ENCODE measurements at regions not wholly inside any gene's neighbourhood (a gene's known extent, or its start where the extent isn't known, plus 50 kb on each side); places are given as distances from the start of the nearest gene placed in this dataset.
"Not testable (repeated sequence)": the region's sequence is repeated elsewhere in the genome, so short reads cannot be mapped to it uniquely, and the experiment has no call there.

GRCh38 chr6:57870083-57870482 lies 552.7 kb downstream of the PRIM2 start:
- not testable (repeated sequence) for H3K27ac ChIP-seq (ENCODE audit: low read depth, low read length, severe bottlenecking); H3K36me3 ChIP-seq (ENCODE audit: control insufficient read depth, insufficient read depth, low read length); H3K4me3 ChIP-seq (ENCODE audit: extremely low read depth, insufficient read depth, low read length, poor library complexity, severe bottlenecking); H3K9me3 ChIP-seq (ENCODE audit: control insufficient read depth, low read length); H3K4me1 ChIP-seq (ENCODE audit: control insufficient read depth, insufficient read depth, low read length, poor library complexity, severe bottlenecking)
- no CpG with 5 or more reads among the region's 3 CpGs for WGBS, 2 experiments (ENCODE audit: insufficient coverage in 2 of 2)

DNA sequence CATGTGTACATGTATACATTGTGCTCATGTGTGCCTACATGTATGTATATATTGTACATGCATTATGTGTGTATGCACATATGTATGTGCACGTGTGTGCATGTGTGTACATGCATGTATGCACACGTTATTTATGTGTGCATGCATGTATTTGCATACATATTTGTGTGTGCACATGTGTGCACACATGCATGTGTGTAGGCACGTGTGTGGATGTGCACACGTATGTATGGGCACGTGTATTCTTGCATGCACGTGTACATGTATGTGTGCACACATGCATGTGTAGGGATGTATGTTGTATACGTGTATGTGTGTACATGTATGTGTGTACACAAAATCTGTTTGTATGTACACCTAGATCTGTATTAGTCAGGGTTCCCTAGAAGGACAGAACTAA lies 556.0 kb downstream of the PRIM2 start:
- not testable (repeated sequence) for H3K9me3 ChIP-seq (ENCODE audit: control insufficient read depth, low read length); H3K27ac ChIP-seq (ENCODE audit: low read depth, low read length, severe bottlenecking); H3K36me3 ChIP-seq (ENCODE audit: control insufficient read depth, insufficient read depth, low read length); H3K4me1 ChIP-seq (ENCODE audit: control insufficient read depth, insufficient read depth, low read length, poor library complexity, severe bottlenecking); H3K4me3 ChIP-seq (ENCODE audit: extremely low read depth, insufficient read depth, low read length, poor library complexity, severe bottlenecking)
- 64 to 69% methylated on average over 7 of the region's 7 CpGs for WGBS, 2 experiments (ENCODE audit: insufficient coverage in 2 of 2)

DNA sequence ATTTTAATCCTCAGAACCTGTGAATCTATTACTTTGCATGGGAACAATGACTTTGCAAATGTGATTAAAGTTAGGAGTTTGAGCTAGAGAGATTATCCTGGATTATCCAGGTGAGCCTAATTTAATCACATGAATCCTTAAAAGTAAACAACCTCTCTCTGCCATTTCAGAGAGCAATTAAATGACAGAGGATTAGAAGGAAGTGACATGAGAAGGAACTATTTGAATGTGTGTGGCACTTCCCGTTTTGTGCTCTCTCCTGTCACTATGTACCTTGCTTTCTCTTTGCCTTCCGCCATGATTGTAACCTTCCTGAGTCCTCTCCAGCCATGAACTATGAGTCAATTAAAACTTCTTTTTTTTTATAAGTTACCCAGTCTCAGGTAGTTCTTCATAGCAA lies 559.2 kb downstream of the PRIM2 start:
- H3K27ac ChIP-seq (ENCODE audit: low read depth, low read length, severe bottlenecking); H3K4me3 ChIP-seq (ENCODE audit: extremely low read depth, insufficient read depth, low read length, poor library complexity, severe bottlenecking); H3K36me3 ChIP-seq (ENCODE audit: control insufficient read depth, insufficient read depth, low read length); H3K4me1 ChIP-seq (ENCODE audit: control insufficient read depth, insufficient read depth, low read length, poor library complexity, severe bottlenecking); H3K9me3 ChIP-seq (ENCODE audit: control insufficient read depth, low read length): not testable (repeated sequence)
- WGBS, 2 experiments (ENCODE audit: insufficient coverage in 2 of 2): no CpG with 5 or more reads among the region's 2 CpGs

GRCh38 chr6:57877729-57878128 lies 560.3 kb downstream of the PRIM2 start:
- not testable (repeated sequence) for H3K4me3 ChIP-seq (ENCODE audit: extremely low read depth, insufficient read depth, low read length, poor library complexity, severe bottlenecking); H3K36me3 ChIP-seq (ENCODE audit: control insufficient read depth, insufficient read depth, low read length); H3K9me3 ChIP-seq (ENCODE audit: control insufficient read depth, low read length); H3K4me1 ChIP-seq (ENCODE audit: control insufficient read depth, insufficient read depth, low read length, poor library complexity, severe bottlenecking); H3K27ac ChIP-seq (ENCODE audit: low read depth, low read length, severe bottlenecking)
- WGBS, 2 experiments (ENCODE audit: insufficient coverage in 2 of 2): no CpG with 5 or more reads among the region's 3 CpGs

GRCh38 chr6:57878792-57879191 lies 561.4 kb downstream of the PRIM2 start:
- no CpG with 5 or more reads among the region's 1 CpG for WGBS, 2 experiments (ENCODE audit: insufficient coverage in 2 of 2)
- not testable (repeated sequence) for H3K27ac ChIP-seq (ENCODE audit: low read depth, low read length, severe bottlenecking); H3K4me3 ChIP-seq (ENCODE audit: extremely low read depth, insufficient read depth, low read length, poor library complexity, severe bottlenecking); H3K36me3 ChIP-seq (ENCODE audit: control insufficient read depth, insufficient read depth, low read length); H3K4me1 ChIP-seq (ENCODE audit: control insufficient read depth, insufficient read depth, low read length, poor library complexity, severe bottlenecking); H3K9me3 ChIP-seq (ENCODE audit: control insufficient read depth, low read length)

DNA sequence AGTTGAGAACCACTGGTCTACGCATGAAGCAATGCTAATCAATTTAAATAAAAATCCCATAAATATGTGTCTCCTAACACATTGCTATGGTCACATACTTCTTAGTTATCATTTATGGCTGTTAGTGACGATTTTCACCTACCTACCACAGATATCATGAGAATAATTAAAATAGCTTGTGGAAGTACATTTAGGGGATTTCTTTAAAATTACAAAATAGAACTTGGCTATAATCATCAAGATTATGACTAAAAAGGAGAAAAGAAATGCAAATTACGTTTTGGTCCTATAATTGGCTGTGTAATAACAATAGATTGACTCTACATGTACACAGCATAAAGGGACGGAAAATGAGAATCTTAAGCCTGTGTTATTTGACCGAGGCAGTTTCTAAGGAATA lies 581.4 kb downstream of the PRIM2 start:
- not testable (repeated sequence) for H3K27ac ChIP-seq (ENCODE audit: low read depth, low read length, severe bottlenecking); H3K4me3 ChIP-seq (ENCODE audit: extremely low read depth, insufficient read depth, low read length, poor library complexity, severe bottlenecking); H3K4me1 ChIP-seq (ENCODE audit: control insufficient read depth, insufficient read depth, low read length, poor library complexity, severe bottlenecking); H3K36me3 ChIP-seq (ENCODE audit: control insufficient read depth, insufficient read depth, low read length); H3K9me3 ChIP-seq (ENCODE audit: control insufficient read depth, low read length)
- no CpG with 5 or more reads among the region's 5 CpGs for WGBS, 2 experiments (ENCODE audit: insufficient coverage in 2 of 2)

DNA sequence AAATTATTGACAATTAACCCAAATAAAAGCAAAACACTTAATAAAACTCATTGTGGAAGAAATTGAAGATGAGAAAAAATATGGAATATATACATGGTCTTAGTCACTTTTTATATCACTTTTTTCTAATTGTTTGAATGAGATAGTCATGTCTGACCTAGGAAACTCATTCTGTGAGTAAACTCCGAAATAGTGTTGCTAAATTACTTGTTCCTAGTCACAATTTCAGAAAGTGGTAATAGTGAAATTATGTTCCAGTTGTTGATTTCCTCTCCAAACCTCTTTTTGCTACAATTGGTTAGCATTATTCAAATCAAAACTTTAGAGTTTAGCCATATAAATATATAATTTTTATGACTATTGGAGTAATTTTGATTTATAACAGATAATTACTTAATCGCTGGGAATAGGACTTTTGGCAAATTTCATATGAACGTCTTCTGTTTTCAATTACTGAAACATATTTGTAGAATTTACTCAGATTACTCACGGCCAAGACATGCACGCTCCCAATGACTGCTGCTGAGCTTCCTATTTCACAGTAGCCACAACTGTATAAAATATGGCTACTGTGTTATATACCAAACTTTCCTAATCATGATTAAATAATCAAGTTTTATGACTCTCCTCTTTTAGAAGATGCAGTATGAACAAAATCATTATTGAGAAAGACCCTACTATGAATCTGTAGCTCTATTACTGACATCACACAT lies 583.4 kb downstream of the PRIM2 start:
- no CpG with 5 or more reads among the region's 5 CpGs for WGBS, 2 experiments (ENCODE audit: insufficient coverage in 2 of 2)
- H3K4me1 ChIP-seq (ENCODE audit: control insufficient read depth, insufficient read depth, low read length, poor library complexity, severe bottlenecking); H3K36me3 ChIP-seq (ENCODE audit: control insufficient read depth, insufficient read depth, low read length); H3K4me3 ChIP-seq (ENCODE audit: extremely low read depth, insufficient read depth, low read length, poor library complexity, severe bottlenecking); H3K9me3 ChIP-seq (ENCODE audit: control insufficient read depth, low read length); H3K27ac ChIP-seq (ENCODE audit: low read depth, low read length, severe bottlenecking): not testable (repeated sequence)

GRCh38 chr6:57901445-57901844 lies 584.0 kb downstream of the PRIM2 start:
- H3K27ac ChIP-seq (ENCODE audit: low read depth, low read length, severe bottlenecking); H3K36me3 ChIP-seq (ENCODE audit: control insufficient read depth, insufficient read depth, low read length); H3K4me1 ChIP-seq (ENCODE audit: control insufficient read depth, insufficient read depth, low read length, poor library complexity, severe bottlenecking); H3K9me3 ChIP-seq (ENCODE audit: control insufficient read depth, low read length); H3K4me3 ChIP-seq (ENCODE audit: extremely low read depth, insufficient read depth, low read length, poor library complexity, severe bottlenecking): not testable (repeated sequence)
- WGBS, 2 experiments (ENCODE audit: insufficient coverage in 2 of 2): 78 to 100% methylated on average over 1 of the region's 3 CpGs

- H3K4me1 ChIP-seq (ENCODE audit: control insufficient read depth, insufficient read depth, low read length, poor library complexity, severe bottlenecking); H3K36me3 ChIP-seq (ENCODE audit: control insufficient read depth, insufficient read depth, low read length); H3K27ac ChIP-seq (ENCODE audit: low read depth, low read length, severe bottlenecking); H3K4me3 ChIP-seq (ENCODE audit: extremely low read depth, insufficient read depth, low read length, poor library complexity, severe bottlenecking); H3K9me3 ChIP-seq (ENCODE audit: control insufficient read depth, low read length): not testable (repeated sequence)
- 93 to 100% methylated on average over 2 of the region's 6 CpGs for WGBS, 2 experiments (ENCODE audit: insufficient coverage in 2 of 2)
These were observed 586.9 kb downstream of the PRIM2 start for GRCh38 chr6:57904356-57904755.

GRCh38 chr6:57915300-57915699 lies 597.9 kb downstream of the PRIM2 start:
- not testable (repeated sequence) for H3K4me3 ChIP-seq (ENCODE audit: extremely low read depth, insufficient read depth, low read length, poor library complexity, severe bottlenecking); H3K4me1 ChIP-seq (ENCODE audit: control insufficient read depth, insufficient read depth, low read length, poor library complexity, severe bottlenecking); H3K27ac ChIP-seq (ENCODE audit: low read depth, low read length, severe bottlenecking); H3K9me3 ChIP-seq (ENCODE audit: control insufficient read depth, low read length); H3K36me3 ChIP-seq (ENCODE audit: control insufficient read depth, insufficient read depth, low read length)

DNA sequence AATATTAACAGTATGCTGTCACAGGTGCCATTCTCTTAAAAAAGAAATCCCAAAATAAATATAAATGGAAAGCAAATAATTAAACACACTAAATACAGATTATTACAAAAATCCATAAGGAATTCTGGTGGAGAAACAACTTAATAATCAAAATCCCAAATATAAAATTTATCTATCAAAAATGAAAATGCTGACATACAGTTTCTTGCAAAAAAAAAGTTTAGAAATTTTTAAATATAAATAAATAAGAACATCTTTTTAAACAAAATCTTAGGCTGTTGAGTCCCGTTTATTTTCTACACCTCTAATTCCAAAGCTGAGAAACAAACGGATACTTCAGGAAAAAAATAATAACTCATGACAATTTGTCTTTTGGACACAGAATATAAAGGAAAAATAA lies 625.5 kb downstream of the PRIM2 start:
- H3K27ac ChIP-seq (ENCODE audit: low read depth, low read length, severe bottlenecking); H3K36me3 ChIP-seq (ENCODE audit: control insufficient read depth, insufficient read depth, low read length); H3K4me3 ChIP-seq (ENCODE audit: extremely low read depth, insufficient read depth, low read length, poor library complexity, severe bottlenecking); H3K9me3 ChIP-seq (ENCODE audit: control insufficient read depth, low read length); H3K4me1 ChIP-seq (ENCODE audit: control insufficient read depth, insufficient read depth, low read length, poor library complexity, severe bottlenecking): not testable (repeated sequence)
- WGBS, 2 experiments (ENCODE audit: insufficient coverage in 2 of 2): no CpG with 5 or more reads among the region's 2 CpGs

All from mesodermal cell (in vitro differentiated cells).